Upper lobe of right lung (tissue), 1 donor: ENCODE measurements at regions not wholly inside any gene's neighbourhood (a gene's known extent, or its start where the extent isn't known, plus 50 kb on each side); places are given as distances from the start of the nearest gene placed in this dataset.
"Not testable (repeated sequence)": the region's sequence is repeated elsewhere in the genome, so short reads cannot be mapped to it uniquely, and the experiment has no call there.

Experiments used
- ATAC-seq: fragments of 200-7000 bp; cut with Tn5 transposase; one replicate; pipeline ENCODE4 v1.9.1; 2020; ENCODE audit warnings: mild to moderate bottlenecking, moderate library complexity
- DNase-seq: peaks from one replicate; pipeline ENCODE4 v3.0.0-alpha.2; 2020
- H3K27ac ChIP-seq: fragments of 200-600 bp; one replicate; pipeline ENCODE4 v1.8.0; 2022
- H3K27me3 ChIP-seq: fragments of 200-600 bp; one replicate; pipeline ENCODE4 v1.8.0; 2022; ENCODE audit warnings: mild to moderate bottlenecking
- H3K36me3 ChIP-seq: fragments of 200-600 bp; one replicate; pipeline ENCODE4 v1.8.0; 2022
- H3K4me1 ChIP-seq: fragments of 200-600 bp; one replicate; pipeline ENCODE4 v1.8.0; 2022
- H3K4me3 ChIP-seq: fragments of 200-600 bp; one replicate; pipeline ENCODE4 v1.8.0; 2022; ENCODE audit warnings: mild to moderate bottlenecking
- H3K9me3 ChIP-seq: fragments of 200-600 bp; one replicate; pipeline ENCODE4 v1.8.0; 2022
- CTCF ChIP-seq: fragments of 200-600 bp; IDR thresholded peaks from one replicate; pipeline ENCODE4 v1.8.0; 2022; ENCODE audit warnings: antibody characterized with exemption
- intact Hi-C: fragments of 100-400 bp; cut with DNase I; formaldehyde crosslinking; loops from one replicate; pipeline ENCODE4 v1.11.0; 2022
- donor health status: DM: no; HTN: yes; CAD: no; lungs with severe emphysema.

GRCh38 chr12:97063292-97063935, 156.4 kb downstream of the NEDD1 start:
- Histone ChIP-seq H3K27me3 (no peaks in the 10 kb centered on the region), H3K9me3 (no peaks in the 10 kb centered on the region), H3K4me3 (no peak overlapping the region), H3K36me3 (no peaks in the 10 kb centered on the region), H3K4me1 (no peaks in the 10 kb centered on the region), H3K27ac (no peak overlapping the region)
- intact Hi-C loops: no loop called here
- ATAC-seq: no peak
- no peak for DNase-seq
- no peak for TF ChIP-seq CTCF

- ATAC-seq (no peak), DNase-seq (no peak)
- intact Hi-C loops: no loop called here
- H3K27me3 ChIP-seq: no peaks in the 10 kb centered on the region
- H3K36me3 ChIP-seq: no peaks in the 10 kb centered on the region
- H3K9me3 ChIP-seq: no peaks in the 10 kb centered on the region
- TF ChIP-seq CTCF: no peak
- H3K4me1 ChIP-seq: no peaks in the 10 kb centered on the region
- no peak overlapping the region for H3K4me3 ChIP-seq
- no peak overlapping the region for H3K27ac ChIP-seq
Observed at GRCh38 chr12:97075161-97075933, 168.3 kb downstream of the NEDD1 start.

DNA sequence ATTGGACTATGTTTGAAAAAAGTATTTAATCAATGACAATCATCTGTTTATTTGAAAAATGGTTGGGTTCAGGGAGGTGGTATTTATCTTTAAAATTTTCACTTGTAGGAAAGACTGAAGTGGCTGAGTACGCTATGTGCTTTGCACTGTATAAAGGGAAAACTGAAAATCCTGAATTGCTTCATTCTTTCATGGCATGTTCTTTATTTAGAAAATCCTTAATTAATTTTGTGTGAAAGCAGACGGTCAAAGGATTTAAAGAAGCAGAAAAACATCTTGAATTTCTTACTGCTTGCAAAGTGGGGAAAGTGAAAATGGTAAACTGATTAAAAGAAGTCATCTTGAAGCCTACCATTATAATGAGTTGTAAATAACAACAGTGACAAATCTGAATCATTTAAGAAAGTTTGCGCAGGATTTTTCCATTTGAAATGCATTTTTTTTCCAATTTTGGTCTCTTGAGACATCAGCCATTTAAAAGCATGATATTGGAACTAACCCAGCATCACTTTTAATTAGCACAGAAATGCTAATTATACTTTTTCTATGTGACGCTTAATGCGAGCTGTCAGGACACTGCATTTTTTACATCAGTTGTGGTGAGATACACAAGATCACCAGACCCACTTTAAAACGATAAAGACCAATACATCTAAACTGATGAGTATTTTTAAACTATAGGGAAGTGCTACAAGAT, 169.0 kb downstream of the NEDD1 start:
- DNase-seq: no peak
- Histone ChIP-seq H3K4me1 (no peaks in the 10 kb centered on the region), H3K36me3 (no peaks in the 10 kb centered on the region), H3K27ac (no peak overlapping the region), H3K27me3 (no peaks in the 10 kb centered on the region), H3K4me3 (no peak overlapping the region), H3K9me3 (no peaks in the 10 kb centered on the region)
- ATAC-seq: no peak
- intact Hi-C loops: no loop called here
- no peak for TF ChIP-seq CTCF

DNA sequence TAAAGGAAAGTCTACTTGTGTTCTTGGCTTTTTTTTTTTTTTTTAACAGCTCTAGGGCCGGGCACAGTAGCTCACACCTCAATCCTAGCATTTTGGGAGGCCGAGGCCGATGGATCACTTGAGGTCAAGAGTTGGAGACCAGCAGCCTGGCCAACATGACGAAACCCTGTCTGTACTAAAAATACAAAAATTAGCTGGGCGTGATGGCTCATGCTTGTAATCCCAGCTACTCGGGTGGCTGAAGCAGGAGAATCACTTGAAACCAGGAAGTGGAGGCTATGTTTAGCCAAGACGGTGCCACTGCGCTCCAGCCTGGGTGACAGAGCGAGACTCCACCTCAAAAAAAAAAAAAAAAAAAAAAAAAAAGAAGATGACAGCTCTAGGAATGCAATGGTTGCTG, 169.9 kb downstream of the NEDD1 start:
- intact Hi-C loops, H3K36me3 ChIP-seq, H3K27me3 ChIP-seq, H3K9me3 ChIP-seq, H3K4me3 ChIP-seq, H3K4me1 ChIP-seq, H3K27ac ChIP-seq: not testable (repeated sequence)
- peak; percentile 55 for DNase-seq
- ATAC-seq: peak; percentile 81

DNA sequence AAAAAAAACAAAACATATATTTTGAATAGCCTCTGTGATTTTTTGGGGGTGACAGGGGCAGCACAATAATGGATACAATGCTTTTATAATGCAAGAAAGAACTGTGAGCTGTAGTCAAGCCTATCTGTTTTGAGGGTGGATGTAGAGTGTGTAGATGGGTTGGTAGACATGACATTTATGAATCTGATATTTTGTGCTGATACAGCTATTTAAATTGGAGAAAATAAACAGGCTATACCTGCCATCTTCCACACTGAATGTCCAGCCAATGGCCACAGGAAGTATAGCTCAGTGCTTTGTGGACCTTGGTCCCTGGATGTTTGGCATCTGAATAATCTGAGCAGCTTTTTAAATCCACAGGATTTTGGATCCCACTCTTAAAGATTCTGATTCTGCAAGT, 175.0 kb downstream of the NEDD1 start:
- Histone ChIP-seq H3K4me1 (no peaks in the 10 kb centered on the region), H3K27me3 (no peaks in the 10 kb centered on the region), H3K36me3 (no peaks in the 10 kb centered on the region), H3K9me3 (no peaks in the 10 kb centered on the region), H3K27ac (no peak overlapping the region), H3K4me3 (no peak overlapping the region)
- intact Hi-C loops: no loop called here
- DNase-seq: no peak
- no peak for TF ChIP-seq CTCF
- no peak for ATAC-seq

DNA sequence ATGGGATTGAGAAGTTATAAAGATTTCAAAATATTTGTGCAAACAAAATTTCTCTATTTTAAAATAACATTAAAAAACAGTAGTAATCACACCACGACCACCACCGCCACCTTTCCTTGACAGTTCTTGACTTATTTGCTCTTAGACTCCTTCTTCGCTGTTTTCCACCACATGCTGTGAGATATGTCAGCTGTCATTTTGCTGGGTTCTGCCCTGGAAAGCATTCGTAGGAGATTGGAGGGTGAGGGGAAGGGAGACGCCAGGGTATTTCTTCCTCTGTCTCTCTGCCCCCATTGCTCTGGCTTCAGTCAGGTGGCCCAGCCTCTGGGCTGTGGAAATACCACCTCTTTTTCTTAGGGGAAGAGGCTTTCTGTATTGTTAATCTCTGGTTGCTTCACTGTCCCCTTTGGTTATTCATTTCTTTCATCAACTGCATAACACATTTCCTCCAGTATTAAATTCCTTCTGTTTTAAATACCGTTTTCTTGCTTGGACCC, 186.2 kb downstream of the NEDD1 start:
- DNase-seq (no peak), ATAC-seq (no peak)
- no peaks in the 10 kb centered on the region for H3K27me3 ChIP-seq
- no peaks in the 10 kb centered on the region for H3K9me3 ChIP-seq
- no peak overlapping the region for H3K4me3 ChIP-seq
- no peaks in the 10 kb centered on the region for H3K36me3 ChIP-seq
- intact Hi-C loops: no loop called here
- TF ChIP-seq CTCF: no peak
- no peaks in the 10 kb centered on the region for H3K4me1 ChIP-seq
- H3K27ac ChIP-seq: no peak overlapping the region
